DMS 273 treated with DMSO at 0.1 percent for 48 hours (cell line): ENCODE measurements at regions not wholly inside any gene's neighbourhood (a gene's known extent, or its start where the extent isn't known, plus 50 kb on each side); places are given as distances from the start of the nearest gene placed in this dataset.

ENCODE experiments used
- DNase-seq: peaks from one replicate; lab custom pipeline; 2025; lab: John Stamatoyannopoulos, UW

- DNase-seq: no peak
Observed at GRCh38 chr13:50358231-50359040, 343.2 kb downstream of the KCNRG start.

GRCh38 chr13:50359041-50359367 lies 343.8 kb downstream of the KCNRG start:
- no peak for DNase-seq

GRCh38 chr13:50359779-50360178 lies 344.5 kb downstream of the KCNRG start:
- DNase-seq: no peak

GRCh38 chr13:50360637-50361036 lies 345.4 kb downstream of the KCNRG start:
- no peak for DNase-seq

- no peak for DNase-seq
Observed at GRCh38 chr13:50361282-50361681, 346.0 kb downstream of the KCNRG start.

- no peak for DNase-seq
Observed at GRCh38 chr13:50365408-50366391, 350.5 kb downstream of the KCNRG start.

GRCh38 chr13:50366488-50367174 lies 351.4 kb downstream of the KCNRG start:
- DNase-seq: no peak

- no peak for DNase-seq
Observed at GRCh38 chr13:50369646-50370045, 354.4 kb downstream of the KCNRG start.

- DNase-seq: no peak
Observed at GRCh38 chr13:50370303-50370950, 355.2 kb downstream of the KCNRG start.

- DNase-seq: no peak
Observed at GRCh38 chr13:50374517-50374916, 359.3 kb downstream of the KCNRG start.

GRCh38 chr13:50375792-50376191 lies 360.5 kb downstream of the KCNRG start:
- no peak for DNase-seq

GRCh38 chr13:50376895-50377575 lies 361.8 kb downstream of the KCNRG start:
- no peak for DNase-seq

- DNase-seq: no peak
Observed at GRCh38 chr13:50377726-50378270, 362.6 kb downstream of the KCNRG start.

GRCh38 chr13:50378509-50379044 lies 363.3 kb downstream of the KCNRG start:
- no peak for DNase-seq

GRCh38 chr13:50379584-50379983 lies 364.3 kb downstream of the KCNRG start:
- no peak for DNase-seq

- DNase-seq: no peak
Observed at GRCh38 chr13:50380905-50381304, 365.7 kb downstream of the KCNRG start.

- no peak for DNase-seq
Observed at GRCh38 chr13:50382511-50382910, 367.3 kb downstream of the KCNRG start.

- DNase-seq: no peak
Observed at GRCh38 chr13:50382951-50383350, 367.7 kb downstream of the KCNRG start.

GRCh38 chr13:50384724-50385123 lies 369.5 kb downstream of the KCNRG start:
- DNase-seq: no peak

GRCh38 chr13:50386541-50387050 lies 371.4 kb downstream of the KCNRG start:
- peak; percentile 61 for DNase-seq
